ENCODE measurements at regions not wholly inside any gene's neighbourhood (a gene's known extent, or its start where the extent isn't known, plus 50 kb on each side); places are given as distances from the start of the nearest gene placed in this dataset.

GRCh38 chr5:155418960-155419579 lies 405.5 kb downstream of the KIF4B start:
- Histone ChIP-seq H3K4me1 (ENCODE audit: control insufficient read depth in 1 of 2, insufficient read depth in 2 of 2, low read length in 2 of 2) (no peaks in the 10 kb centered on the region), H3K27me3 (ENCODE audit: control insufficient read depth in 1 of 2, insufficient read depth in 2 of 2, low read length in 2 of 2) (no peaks in the 10 kb centered on the region), H3K9ac (ENCODE audit: low read depth in 1 of 2, low read length in 2 of 2) (no peak overlapping the region), H3K4me3 (ENCODE audit: low read depth in 1 of 2, low read length in 2 of 2) (no peak overlapping the region), H3K36me3 (ENCODE audit: control insufficient read depth in 1 of 2, insufficient read depth in 2 of 2, low read length in 2 of 2) (no peaks in the 10 kb centered on the region), H3K9me3 (ENCODE audit: control insufficient read depth in 1 of 2, low read length in 2 of 2) (no peaks in the 10 kb centered on the region), H3K27ac (ENCODE audit: low read depth, low read length) (no peak overlapping the region)

DNA sequence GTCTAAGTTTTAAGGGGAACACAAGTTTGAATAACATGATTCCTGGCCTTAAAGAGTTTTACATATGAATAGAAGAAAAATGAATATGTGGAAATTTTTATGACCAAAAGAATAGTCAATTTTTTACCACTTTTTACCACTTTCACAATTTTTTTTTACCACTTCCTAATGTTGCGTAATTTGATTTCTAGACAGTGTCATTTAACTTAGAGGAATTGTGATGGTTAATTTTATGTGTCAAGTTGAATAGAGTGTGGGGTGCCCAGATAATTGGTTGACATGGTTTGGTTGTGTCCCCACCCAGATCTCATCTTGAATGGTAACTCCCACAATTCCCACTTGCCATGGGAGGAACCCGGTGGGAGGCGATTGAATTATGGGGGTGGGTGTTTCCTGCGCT lies 416.6 kb downstream of the KIF4B start:
- H3K9ac ChIP-seq (ENCODE audit: low read depth in 1 of 2, low read length in 2 of 2): no peak overlapping the region
- no peaks in the 10 kb centered on the region for H3K27me3 ChIP-seq (ENCODE audit: control insufficient read depth in 1 of 2, insufficient read depth in 2 of 2, low read length in 2 of 2)
- H3K36me3 ChIP-seq (ENCODE audit: control insufficient read depth in 1 of 2, insufficient read depth in 2 of 2, low read length in 2 of 2): no peaks in the 10 kb centered on the region
- no peaks in the 10 kb centered on the region for H3K4me1 ChIP-seq (ENCODE audit: control insufficient read depth in 1 of 2, insufficient read depth in 2 of 2, low read length in 2 of 2)
- H3K9me3 ChIP-seq (ENCODE audit: control insufficient read depth in 1 of 2, low read length in 2 of 2): no peaks in the 10 kb centered on the region
- no peak overlapping the region for H3K27ac ChIP-seq (ENCODE audit: low read depth, low read length)
- no peak overlapping the region for H3K4me3 ChIP-seq (ENCODE audit: low read depth in 1 of 2, low read length in 2 of 2)

- no peaks in the 10 kb centered on the region for H3K4me1 ChIP-seq (ENCODE audit: control insufficient read depth in 1 of 2, insufficient read depth in 2 of 2, low read length in 2 of 2)
- H3K27me3 ChIP-seq (ENCODE audit: control insufficient read depth in 1 of 2, insufficient read depth in 2 of 2, low read length in 2 of 2): no peaks in the 10 kb centered on the region
- no peaks in the 10 kb centered on the region for H3K36me3 ChIP-seq (ENCODE audit: control insufficient read depth in 1 of 2, insufficient read depth in 2 of 2, low read length in 2 of 2)
- H3K27ac ChIP-seq (ENCODE audit: low read depth, low read length): no peak overlapping the region
- H3K9me3 ChIP-seq (ENCODE audit: control insufficient read depth in 1 of 2, low read length in 2 of 2): no peaks in the 10 kb centered on the region
- H3K4me3 ChIP-seq (ENCODE audit: low read depth in 1 of 2, low read length in 2 of 2): no peak overlapping the region
- no peak overlapping the region for H3K9ac ChIP-seq (ENCODE audit: low read depth in 1 of 2, low read length in 2 of 2)
Observed at GRCh38 chr5:155434267-155434666, 420.7 kb downstream of the KIF4B start.

DNA sequence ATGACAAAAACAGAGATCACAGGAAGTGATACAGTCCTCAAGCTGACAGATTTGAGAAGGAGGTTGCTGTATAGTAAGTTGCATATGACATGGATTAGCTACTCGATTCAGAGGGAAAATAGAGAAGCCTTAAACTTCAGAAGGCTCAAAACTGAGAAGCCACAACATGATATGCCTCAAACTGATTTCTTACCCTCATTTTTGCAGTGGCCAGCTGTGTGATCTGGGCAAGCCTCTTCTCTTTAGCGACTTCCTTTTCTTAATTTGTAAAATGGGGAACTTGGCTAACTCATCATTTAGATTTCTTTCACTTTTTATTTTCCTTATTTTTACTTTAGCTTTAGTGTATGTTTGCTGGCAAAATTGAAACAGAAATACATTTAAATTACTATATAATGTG lies 421.1 kb downstream of the KIF4B start:
- no peaks in the 10 kb centered on the region for H3K36me3 ChIP-seq (ENCODE audit: control insufficient read depth in 1 of 2, insufficient read depth in 2 of 2, low read length in 2 of 2)
- H3K27me3 ChIP-seq (ENCODE audit: control insufficient read depth in 1 of 2, insufficient read depth in 2 of 2, low read length in 2 of 2): no peaks in the 10 kb centered on the region
- H3K27ac ChIP-seq (ENCODE audit: low read depth, low read length): no peak overlapping the region
- no peak overlapping the region for H3K9ac ChIP-seq (ENCODE audit: low read depth in 1 of 2, low read length in 2 of 2)
- H3K9me3 ChIP-seq (ENCODE audit: control insufficient read depth in 1 of 2, low read length in 2 of 2): no peaks in the 10 kb centered on the region
- H3K4me3 ChIP-seq (ENCODE audit: low read depth in 1 of 2, low read length in 2 of 2): no peak overlapping the region
- no peaks in the 10 kb centered on the region for H3K4me1 ChIP-seq (ENCODE audit: control insufficient read depth in 1 of 2, insufficient read depth in 2 of 2, low read length in 2 of 2)

- no peak overlapping the region for H3K9ac ChIP-seq (ENCODE audit: low read depth in 1 of 2, low read length in 2 of 2)
- H3K27me3 ChIP-seq (ENCODE audit: control insufficient read depth in 1 of 2, insufficient read depth in 2 of 2, low read length in 2 of 2): no peaks in the 10 kb centered on the region
- H3K36me3 ChIP-seq (ENCODE audit: control insufficient read depth in 1 of 2, insufficient read depth in 2 of 2, low read length in 2 of 2): no peaks in the 10 kb centered on the region
- H3K4me1 ChIP-seq (ENCODE audit: control insufficient read depth in 1 of 2, insufficient read depth in 2 of 2, low read length in 2 of 2): no peaks in the 10 kb centered on the region
- no peak overlapping the region for H3K27ac ChIP-seq (ENCODE audit: low read depth, low read length)
- no peaks in the 10 kb centered on the region for H3K9me3 ChIP-seq (ENCODE audit: control insufficient read depth in 1 of 2, low read length in 2 of 2)
- no peak overlapping the region for H3K4me3 ChIP-seq (ENCODE audit: low read depth in 1 of 2, low read length in 2 of 2)
Observed at GRCh38 chr5:155441849-155442248, 428.3 kb downstream of the KIF4B start.

DNA sequence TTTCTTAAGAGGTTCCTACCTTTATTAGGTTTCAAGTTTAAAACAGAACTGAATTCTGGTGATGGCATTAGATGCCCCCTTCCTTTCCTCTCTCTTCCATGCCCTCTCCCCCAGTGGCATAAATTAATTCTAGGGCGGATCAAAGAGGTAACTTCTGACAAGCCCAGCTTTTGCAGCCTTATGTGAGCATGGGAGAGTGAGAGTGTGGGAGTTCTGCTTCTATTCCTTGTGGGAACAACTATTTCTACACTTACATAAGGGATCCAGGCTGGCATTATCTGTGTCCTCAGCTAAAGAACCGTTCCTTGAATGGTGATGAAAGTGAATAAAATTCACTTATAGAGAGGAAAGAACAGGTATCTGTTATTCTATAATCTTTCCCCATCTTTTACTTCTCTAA lies 437.6 kb downstream of the KIF4B start:
- Histone ChIP-seq H3K27ac (ENCODE audit: low read depth, low read length) (no peak overlapping the region), H3K9ac (ENCODE audit: low read depth in 1 of 2, low read length in 2 of 2) (no peak overlapping the region), H3K27me3 (ENCODE audit: control insufficient read depth in 1 of 2, insufficient read depth in 2 of 2, low read length in 2 of 2) (no peaks in the 10 kb centered on the region), H3K9me3 (ENCODE audit: control insufficient read depth in 1 of 2, low read length in 2 of 2) (no peaks in the 10 kb centered on the region), H3K36me3 (ENCODE audit: control insufficient read depth in 1 of 2, insufficient read depth in 2 of 2, low read length in 2 of 2) (no peaks in the 10 kb centered on the region), H3K4me3 (ENCODE audit: low read depth in 1 of 2, low read length in 2 of 2) (no peak overlapping the region), H3K4me1 (ENCODE audit: control insufficient read depth in 1 of 2, insufficient read depth in 2 of 2, low read length in 2 of 2) (no peaks in the 10 kb centered on the region)

GRCh38 chr5:155455791-155456514 lies 442.4 kb downstream of the KIF4B start:
- H3K9me3 ChIP-seq (ENCODE audit: control insufficient read depth in 1 of 2, low read length in 2 of 2): no peaks in the 10 kb centered on the region
- no peaks in the 10 kb centered on the region for H3K36me3 ChIP-seq (ENCODE audit: control insufficient read depth in 1 of 2, insufficient read depth in 2 of 2, low read length in 2 of 2)
- no peaks in the 10 kb centered on the region for H3K27me3 ChIP-seq (ENCODE audit: control insufficient read depth in 1 of 2, insufficient read depth in 2 of 2, low read length in 2 of 2)
- no peaks in the 10 kb centered on the region for H3K4me1 ChIP-seq (ENCODE audit: control insufficient read depth in 1 of 2, insufficient read depth in 2 of 2, low read length in 2 of 2)
- no peak overlapping the region for H3K27ac ChIP-seq (ENCODE audit: low read depth, low read length)
- H3K9ac ChIP-seq (ENCODE audit: low read depth in 1 of 2, low read length in 2 of 2): no peak overlapping the region
- no peak overlapping the region for H3K4me3 ChIP-seq (ENCODE audit: low read depth in 1 of 2, low read length in 2 of 2)

DNA sequence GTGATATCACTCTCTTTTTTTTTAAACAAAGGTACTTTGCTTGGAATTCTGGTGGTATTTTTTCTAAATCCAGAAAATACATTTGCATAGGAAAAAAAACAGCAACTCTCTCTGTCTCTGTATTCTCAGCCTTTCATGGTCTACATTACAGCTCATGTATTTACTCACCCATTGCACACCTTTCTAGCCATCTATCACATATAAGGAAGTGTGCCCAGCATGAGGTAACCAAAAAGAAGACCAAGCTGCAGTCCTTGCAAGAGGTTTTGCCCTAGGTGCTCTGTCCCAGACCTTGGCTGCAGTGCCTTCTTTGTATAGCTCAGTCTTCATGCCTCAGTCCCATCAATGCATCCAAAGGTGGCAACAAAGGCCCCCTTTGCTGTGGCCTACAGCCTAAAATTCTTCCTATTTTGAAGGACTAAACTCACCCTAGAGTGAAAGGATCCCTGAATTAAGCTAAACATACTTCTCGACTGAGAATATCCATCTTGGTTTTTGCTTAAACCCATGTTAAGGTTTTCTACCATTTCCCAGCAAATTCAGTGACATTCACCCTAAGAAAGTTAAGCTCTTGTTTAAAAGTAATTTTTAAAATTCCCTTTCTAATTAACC lies 446.4 kb downstream of the KIF4B start:
- no peak overlapping the region for H3K27ac ChIP-seq (ENCODE audit: low read depth, low read length)
- no peaks in the 10 kb centered on the region for H3K4me1 ChIP-seq (ENCODE audit: control insufficient read depth in 1 of 2, insufficient read depth in 2 of 2, low read length in 2 of 2)
- H3K9me3 ChIP-seq (ENCODE audit: control insufficient read depth in 1 of 2, low read length in 2 of 2): no peaks in the 10 kb centered on the region
- H3K9ac ChIP-seq (ENCODE audit: low read depth in 1 of 2, low read length in 2 of 2): no peak overlapping the region
- no peak overlapping the region for H3K4me3 ChIP-seq (ENCODE audit: low read depth in 1 of 2, low read length in 2 of 2)
- no peaks in the 10 kb centered on the region for H3K27me3 ChIP-seq (ENCODE audit: control insufficient read depth in 1 of 2, insufficient read depth in 2 of 2, low read length in 2 of 2)
- H3K36me3 ChIP-seq (ENCODE audit: control insufficient read depth in 1 of 2, insufficient read depth in 2 of 2, low read length in 2 of 2): no peaks in the 10 kb centered on the region

GRCh38 chr5:155460501-155460931 lies 447.0 kb downstream of the KIF4B start:
- Histone ChIP-seq H3K27ac (ENCODE audit: low read depth, low read length) (no peak overlapping the region), H3K4me1 (ENCODE audit: control insufficient read depth in 1 of 2, insufficient read depth in 2 of 2, low read length in 2 of 2) (no peaks in the 10 kb centered on the region), H3K4me3 (ENCODE audit: low read depth in 1 of 2, low read length in 2 of 2) (no peak overlapping the region), H3K9ac (ENCODE audit: low read depth in 1 of 2, low read length in 2 of 2) (no peak overlapping the region), H3K9me3 (ENCODE audit: control insufficient read depth in 1 of 2, low read length in 2 of 2) (no peaks in the 10 kb centered on the region), H3K27me3 (ENCODE audit: control insufficient read depth in 1 of 2, insufficient read depth in 2 of 2, low read length in 2 of 2) (no peaks in the 10 kb centered on the region), H3K36me3 (ENCODE audit: control insufficient read depth in 1 of 2, insufficient read depth in 2 of 2, low read length in 2 of 2) (no peaks in the 10 kb centered on the region)

DNA sequence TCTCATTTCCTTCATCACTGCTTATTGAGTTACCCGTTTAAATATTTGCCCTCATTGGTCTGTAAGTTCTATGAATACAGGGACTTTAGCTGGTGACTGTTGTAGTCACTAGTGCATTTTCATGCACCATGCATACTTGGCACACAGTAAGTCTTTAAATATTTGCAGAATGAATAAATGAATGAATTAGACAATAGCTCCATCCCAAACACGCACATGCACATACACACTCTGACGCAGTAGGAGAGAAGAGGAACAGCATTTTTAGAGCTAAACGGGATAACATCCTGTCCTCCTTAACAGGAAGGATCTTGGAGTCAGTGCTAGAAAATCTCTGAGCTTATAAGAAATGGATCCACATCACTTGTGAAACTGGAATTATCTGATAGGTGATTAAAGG lies 447.7 kb downstream of the KIF4B start:
- Histone ChIP-seq H3K36me3 (ENCODE audit: control insufficient read depth in 1 of 2, insufficient read depth in 2 of 2, low read length in 2 of 2) (no peaks in the 10 kb centered on the region), H3K9ac (ENCODE audit: low read depth in 1 of 2, low read length in 2 of 2) (no peak overlapping the region), H3K4me1 (ENCODE audit: control insufficient read depth in 1 of 2, insufficient read depth in 2 of 2, low read length in 2 of 2) (no peaks in the 10 kb centered on the region), H3K9me3 (ENCODE audit: control insufficient read depth in 1 of 2, low read length in 2 of 2) (no peaks in the 10 kb centered on the region), H3K27me3 (ENCODE audit: control insufficient read depth in 1 of 2, insufficient read depth in 2 of 2, low read length in 2 of 2) (no peaks in the 10 kb centered on the region), H3K4me3 (ENCODE audit: low read depth in 1 of 2, low read length in 2 of 2) (no peak overlapping the region), H3K27ac (ENCODE audit: low read depth, low read length) (no peak overlapping the region)
